DMS153 treated with DMSO at 0.1 percent for 48 hours (cell line): ENCODE measurements at regions not wholly inside any gene's neighbourhood (a gene's known extent, or its start where the extent isn't known, plus 50 kb on each side); places are given as distances from the start of the nearest gene placed in this dataset.

Experiments used
- DNase-seq: peaks from one replicate; lab custom pipeline; 2025; ENCODE audit not compliant: unreplicated experiment; lab: John Stamatoyannopoulos, UW

DNA sequence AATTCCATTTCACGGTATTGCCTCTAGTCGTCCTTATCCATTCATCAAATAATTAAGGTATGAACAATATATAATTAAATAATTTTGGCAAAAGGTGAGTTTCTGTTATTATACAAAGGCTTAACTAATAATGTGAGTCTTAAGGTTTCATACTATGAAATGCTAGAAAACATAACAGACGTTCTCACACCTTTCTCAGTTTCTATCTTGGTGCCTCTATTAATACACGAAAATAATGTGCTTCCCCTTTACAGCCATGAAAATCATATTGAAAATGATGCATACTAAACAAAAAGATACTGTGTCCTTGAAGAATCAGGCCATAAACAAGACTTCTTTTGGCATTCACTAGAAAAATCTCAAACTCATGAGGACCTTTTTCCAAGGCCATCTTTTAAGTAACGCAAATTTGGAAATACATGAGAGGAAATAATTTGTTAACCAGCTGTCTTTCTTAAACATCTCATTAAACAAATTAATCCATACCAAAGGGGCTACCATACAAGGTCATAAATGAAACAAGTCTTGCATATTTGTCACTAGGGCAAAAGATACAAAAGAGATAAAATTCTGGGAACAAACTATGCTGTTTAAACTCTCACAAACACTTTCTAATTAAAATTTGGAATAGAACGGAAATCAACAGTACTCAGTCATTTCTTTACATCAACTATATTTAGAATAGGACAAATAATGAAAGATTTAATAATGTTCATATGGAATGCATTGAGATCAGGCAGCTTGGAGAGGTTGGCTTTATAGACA, 53.9 kb upstream of the CAV2 start:
- no peak for DNase-seq

DNA sequence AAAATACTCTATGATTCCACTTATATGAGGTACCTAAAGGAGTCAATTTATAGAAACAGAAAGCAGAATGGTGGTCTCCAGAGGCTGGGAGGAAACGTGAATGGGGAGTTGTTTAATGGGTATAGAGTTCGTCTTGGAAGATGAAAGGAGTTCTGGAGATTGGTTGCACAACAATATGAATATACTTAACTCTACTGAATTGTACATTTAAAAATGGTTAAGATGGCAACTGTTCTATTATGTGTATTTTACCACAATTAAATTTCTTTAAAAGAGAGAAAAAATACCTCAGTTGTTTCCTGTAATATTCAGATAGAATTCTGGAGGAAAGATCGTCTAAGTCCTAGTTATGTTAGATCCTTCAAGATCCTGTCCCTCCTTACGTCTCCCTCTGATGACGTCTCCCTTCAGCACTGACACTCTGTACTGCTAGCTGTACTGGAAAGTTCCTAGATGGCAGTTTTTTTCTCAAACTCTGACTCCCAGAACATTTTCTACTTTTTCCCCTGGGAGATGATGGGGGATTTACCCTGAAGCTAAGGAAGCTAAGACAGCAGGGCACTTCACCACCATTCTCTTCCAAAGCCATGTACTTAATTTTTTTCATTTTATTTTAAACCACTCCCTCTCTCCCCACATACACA, 53.2 kb upstream of the CAV2 start:
- no peak for DNase-seq

DNA sequence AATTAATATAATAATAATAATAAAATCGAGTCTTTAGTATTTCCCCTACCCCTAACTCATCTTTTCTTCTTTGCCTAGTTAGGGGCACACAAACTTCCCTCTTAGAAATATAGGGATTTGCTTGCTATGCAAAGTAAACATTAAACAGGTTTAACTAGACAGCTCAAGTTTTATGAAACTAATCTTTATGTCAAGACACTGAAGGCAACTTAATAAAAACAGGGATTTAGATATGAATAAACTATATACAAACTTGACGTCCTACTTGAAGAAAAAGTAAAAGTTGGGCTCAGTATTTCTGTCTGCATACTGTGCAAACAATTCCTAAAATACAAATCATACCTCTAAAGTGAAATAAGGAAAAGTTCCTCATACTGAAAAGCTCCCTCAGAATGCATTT, 52.1 kb upstream of the CAV2 start:
- no peak for DNase-seq

DNA sequence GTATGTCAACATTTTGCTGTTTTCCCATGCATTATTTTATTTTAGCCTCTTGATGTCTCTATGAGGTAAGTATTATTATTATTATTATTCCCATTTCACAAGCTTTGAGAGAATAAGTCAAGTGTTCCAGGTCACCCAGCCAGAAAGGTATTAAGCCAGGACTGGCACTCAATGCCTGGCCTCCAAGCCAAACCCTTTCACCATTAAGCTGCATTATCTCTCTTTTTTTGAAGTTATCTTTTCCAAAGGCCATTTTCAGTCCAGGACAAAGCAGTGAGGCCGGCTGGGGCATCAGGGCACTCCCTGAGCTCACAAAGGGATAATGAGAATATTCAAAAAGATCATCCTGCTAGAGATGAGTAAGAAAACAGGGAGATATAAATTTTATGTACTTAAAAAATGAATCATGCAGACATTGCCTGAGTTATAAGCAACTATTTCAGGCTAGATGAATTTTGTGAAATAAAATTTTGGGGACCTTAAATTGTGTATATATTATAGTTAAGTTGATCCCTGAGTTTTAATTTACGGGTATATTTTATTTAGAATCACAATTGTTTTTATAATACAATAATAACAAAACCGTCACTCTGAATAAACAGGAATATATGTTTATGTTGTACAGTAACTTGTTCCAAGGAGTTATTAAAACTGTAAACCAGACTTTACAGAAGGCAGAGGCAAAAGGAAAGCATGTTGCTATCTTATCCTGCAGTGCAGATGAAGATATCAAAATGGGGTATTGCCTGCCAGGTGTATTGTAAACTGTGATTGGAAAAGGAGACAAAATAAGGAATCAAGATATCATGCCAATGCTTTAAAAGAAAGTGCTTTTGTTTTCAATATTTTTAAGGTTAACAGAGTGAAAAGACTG, 51.3 kb upstream of the CAV2 start:
- no peak for DNase-seq

DNA sequence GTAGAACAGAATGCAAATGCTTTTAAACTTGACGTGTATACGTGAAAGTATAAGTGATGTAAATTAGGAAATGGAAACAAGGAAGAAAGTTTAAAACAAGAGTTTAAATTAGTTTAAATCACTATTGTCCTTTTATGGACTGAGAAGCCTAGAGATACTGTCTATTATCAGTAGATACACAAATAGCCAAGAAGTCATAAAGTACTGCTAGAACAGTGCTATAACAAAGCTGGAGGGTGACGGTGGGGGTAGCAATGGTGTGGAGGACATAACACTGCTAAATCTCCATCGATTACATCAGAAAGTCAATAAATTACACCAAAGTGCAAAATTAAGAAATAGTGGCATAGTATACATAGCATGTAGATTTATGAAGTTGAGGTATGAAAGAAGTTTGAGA, 50.1 kb upstream of the CAV2 start:
- DNase-seq = no peak
